Keratinocyte (primary cell): ENCODE measurements at regions not wholly inside any gene's neighbourhood (a gene's known extent, or its start where the extent isn't known, plus 50 kb on each side); places are given as distances from the start of the nearest gene placed in this dataset.

Experiments used
- DNase-seq: peaks from one replicate; pipeline ENCODE4 v3.0.0-alpha.2; 2011; ENCODE audit warnings: low read depth, missing footprints, low spot score
- FAIRE-seq: peaks from 2 replicates; lab custom pipeline; 2011; peaks lifted over from hg19 to GRCh38; lab: Jason Lieb, UNC
- H2AFZ ChIP-seq: 2 replicates; pipeline ENCODE4 v1.6.0; 2012; ENCODE audit warnings: low read length, control low read depth, inconsistent platforms; ENCODE audit not compliant: control insufficient read depth
- H3K27ac ChIP-seq: 2 replicates; pipeline ENCODE4 v1.5.1; 2011; ENCODE audit warnings: low read length; ENCODE audit not compliant: control insufficient read depth, insufficient read depth
- H3K27me3 ChIP-seq: 3 replicates; pipeline ENCODE4 v1.6.0; 2011; ENCODE audit warnings: low read length; ENCODE audit not compliant: control insufficient read depth, insufficient read depth; ENCODE audit errors: extremely low read depth
- H3K36me3 ChIP-seq, 2 experiments: 2 replicates in 1 of 2; 3 replicates in 1 of 2; pipeline ENCODE4 v1.5.1; 2011; ENCODE audit warnings: low read length in 2 of 2, mild to moderate bottlenecking in 1 of 2; ENCODE audit not compliant: control insufficient read depth in 2 of 2, insufficient read depth in 2 of 2; ENCODE audit errors: extremely low read depth in 1 of 2
- H3K4me1 ChIP-seq: 3 replicates; pipeline ENCODE4 v1.5.1; 2011; ENCODE audit warnings: low read length; ENCODE audit not compliant: control insufficient read depth, insufficient read depth; ENCODE audit errors: extremely low read depth
- H3K4me2 ChIP-seq: 3 replicates; pipeline ENCODE4 v1.6.0; 2011; ENCODE audit warnings: low read depth, low read length; ENCODE audit not compliant: control insufficient read depth, insufficient read depth; ENCODE audit errors: extremely low read depth
- H3K4me3 ChIP-seq, 3 experiments: fragments of 200-600 bp in 1 of 3; sonication (generic) in 1 of 3; 2 replicates in 2 of 3; 3 replicates in 1 of 3; pipeline ENCODE4 v1.5.1; 2011 to 2016; ENCODE audit warnings: low read length in 3 of 3, mild to moderate bottlenecking in 3 of 3, control low read depth in 2 of 3, inconsistent platforms in 1 of 3, low read depth in 1 of 3, mixed read lengths in 1 of 3, mixed run types in 1 of 3, moderate library complexity in 1 of 3; ENCODE audit not compliant: control insufficient read depth in 2 of 3, insufficient read depth in 2 of 3; ENCODE audit errors: extremely low read depth in 1 of 3
- H3K79me2 ChIP-seq: 2 replicates; pipeline ENCODE4 v1.6.0; 2012; ENCODE audit warnings: low read length; ENCODE audit not compliant: control insufficient read depth, insufficient read depth
- H3K9ac ChIP-seq: 3 replicates; pipeline ENCODE4 v1.6.0; 2011; ENCODE audit warnings: low read length; ENCODE audit not compliant: control insufficient read depth, insufficient read depth; ENCODE audit errors: extremely low read depth
- H3K9me1 ChIP-seq: 3 replicates; pipeline ENCODE4 v1.6.0; 2011; ENCODE audit warnings: low read length; ENCODE audit not compliant: control insufficient read depth, insufficient read depth; ENCODE audit errors: extremely low read depth
- H3K9me3 ChIP-seq: 2 replicates; pipeline ENCODE4 v1.5.1; 2012; ENCODE audit warnings: low read depth, low read length; ENCODE audit not compliant: control insufficient read depth
- H4K20me1 ChIP-seq: 3 replicates; pipeline ENCODE4 v1.6.0; 2011; ENCODE audit warnings: low read length; ENCODE audit not compliant: control insufficient read depth, insufficient read depth; ENCODE audit errors: extremely low read depth
- CTCF ChIP-seq, 3 experiments: IDR thresholded peaks in 1 of 3; conservative IDR thresholded peaks in 1 of 3; optimal IDR thresholded peaks in 1 of 3; 2 replicates in 2 of 3; 3 replicates in 1 of 3; pipeline versions ENCODE3 to v1.5.1; 2011; ENCODE audit warnings: low read length in 3 of 3, mild to moderate bottlenecking in 3 of 3, moderate library complexity in 2 of 3, control low read depth in 1 of 3, inconsistent platforms in 1 of 3; ENCODE audit not compliant: insufficient read depth in 2 of 3; ENCODE audit errors: extremely low read depth in 1 of 3
- EZH2 ChIP-seq: IDR thresholded peaks from one replicate; pipeline ENCODE4 v1.6.1; 2012; ENCODE audit warnings: inconsistent platforms, mild to moderate bottlenecking, low read length, moderate library complexity
- dilution Hi-C: fragments of 300-500 bp; cut with MboI; formaldehyde crosslinking; loops from one replicate; pipeline ENCODE4 v1.7.0; 2020; ENCODE audit warnings: low sequenced_read_pairs; ENCODE audit not compliant: extremely low pct_ligation_motif_present

GRCh38 chr7:79736418-79736817, 283.0 kb upstream of the MAGI2 start:
- no peak overlapping the region for H3K4me2 ChIP-seq
- peaks cover 2% of the 10 kb centered on the region for H3K9me3 ChIP-seq
- no peak for TF ChIP-seq EZH2
- TF ChIP-seq CTCF (optimal IDR thresholded peaks at IDR 0.05 in 1 of 3, IDR thresholded peaks at IDR 0.05 in 1 of 3, conservative IDR thresholded peaks at IDR 0.05 in 1 of 3; ENCODE audit: extremely low read depth in 1 of 3, insufficient read depth in 2 of 3, low read length in 3 of 3), result no peak
- no peak overlapping the region for H2AFZ ChIP-seq
- H3K4me3 ChIP-seq, result no peak overlapping the region
- no peaks in the 10 kb centered on the region for H3K9me1 ChIP-seq
- DNase-seq, result no peak
- no peak for FAIRE-seq
- dilution Hi-C loops, result no loop called here
- H3K27ac ChIP-seq, result no peak overlapping the region
- no peaks in the 10 kb centered on the region for H4K20me1 ChIP-seq
- H3K4me1 ChIP-seq, result no peaks in the 10 kb centered on the region
- no peak overlapping the region for H3K9ac ChIP-seq
- no peaks in the 10 kb centered on the region for H3K36me3 ChIP-seq
- H3K27me3 ChIP-seq, result no peaks in the 10 kb centered on the region
- H3K79me2 ChIP-seq, result no peaks in the 10 kb centered on the region

DNA sequence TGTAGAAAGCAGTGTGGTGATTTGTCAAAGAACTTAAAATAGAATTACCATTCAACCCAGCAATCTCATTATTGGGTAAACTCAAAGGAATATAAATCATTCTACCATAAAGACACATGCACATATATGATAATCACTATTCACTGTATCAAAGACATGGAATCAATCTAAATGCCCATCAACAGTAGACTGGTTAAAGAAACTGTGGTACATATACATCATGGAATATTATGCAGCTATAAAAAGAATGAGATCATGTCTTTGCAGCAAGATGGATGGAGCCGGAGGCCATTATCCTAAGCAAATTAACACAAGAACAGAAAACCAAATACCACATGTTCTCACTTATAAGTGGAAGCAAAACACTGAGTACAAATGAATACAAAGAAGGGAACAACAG, 281.5 kb upstream of the MAGI2 start:
- no peak overlapping the region for H2AFZ ChIP-seq
- no peaks in the 10 kb centered on the region for H3K36me3 ChIP-seq
- H3K9ac ChIP-seq, result no peak overlapping the region
- no peaks in the 10 kb centered on the region for H3K4me1 ChIP-seq
- H3K79me2 ChIP-seq, result no peaks in the 10 kb centered on the region
- dilution Hi-C loops, result no loop called here
- no peak overlapping the region for H3K4me2 ChIP-seq
- peaks cover 2% of the 10 kb centered on the region for H3K9me3 ChIP-seq
- no peaks in the 10 kb centered on the region for H3K9me1 ChIP-seq
- H4K20me1 ChIP-seq, result no peaks in the 10 kb centered on the region
- DNase-seq (no peak), FAIRE-seq (no peak)
- TF ChIP-seq EZH2 (no peak), CTCF (optimal IDR thresholded peaks at IDR 0.05 in 1 of 3, IDR thresholded peaks at IDR 0.05 in 1 of 3, conservative IDR thresholded peaks at IDR 0.05 in 1 of 3; ENCODE audit: extremely low read depth in 1 of 3, insufficient read depth in 2 of 3, low read length in 3 of 3) (no peak)
- H3K4me3 ChIP-seq, result no peak overlapping the region
- H3K27me3 ChIP-seq, result no peaks in the 10 kb centered on the region
- H3K27ac ChIP-seq, result no peak overlapping the region
